Astrocyte (in vitro differentiated cells and primary cell): ENCODE measurements at regions not wholly inside any gene's neighbourhood (a gene's known extent, or its start where the extent isn't known, plus 50 kb on each side); places are given as distances from the start of the nearest gene placed in this dataset.

ENCODE experiments used
- CTCF ChIP-seq: IDR thresholded peaks from 2 replicates; pipeline ENCODE4 v1.5.1; 2011; ENCODE audit warnings: low read depth, mild to moderate bottlenecking, inconsistent platforms, low read length, moderate library complexity; ENCODE audit not compliant: insufficient read depth
- EZH2 ChIP-seq: IDR thresholded peaks from 2 replicates; pipeline ENCODE4 v1.6.1; 2012; ENCODE audit warnings: mild to moderate bottlenecking, low read length, inconsistent platforms; ENCODE audit not compliant: insufficient read depth

DNA sequence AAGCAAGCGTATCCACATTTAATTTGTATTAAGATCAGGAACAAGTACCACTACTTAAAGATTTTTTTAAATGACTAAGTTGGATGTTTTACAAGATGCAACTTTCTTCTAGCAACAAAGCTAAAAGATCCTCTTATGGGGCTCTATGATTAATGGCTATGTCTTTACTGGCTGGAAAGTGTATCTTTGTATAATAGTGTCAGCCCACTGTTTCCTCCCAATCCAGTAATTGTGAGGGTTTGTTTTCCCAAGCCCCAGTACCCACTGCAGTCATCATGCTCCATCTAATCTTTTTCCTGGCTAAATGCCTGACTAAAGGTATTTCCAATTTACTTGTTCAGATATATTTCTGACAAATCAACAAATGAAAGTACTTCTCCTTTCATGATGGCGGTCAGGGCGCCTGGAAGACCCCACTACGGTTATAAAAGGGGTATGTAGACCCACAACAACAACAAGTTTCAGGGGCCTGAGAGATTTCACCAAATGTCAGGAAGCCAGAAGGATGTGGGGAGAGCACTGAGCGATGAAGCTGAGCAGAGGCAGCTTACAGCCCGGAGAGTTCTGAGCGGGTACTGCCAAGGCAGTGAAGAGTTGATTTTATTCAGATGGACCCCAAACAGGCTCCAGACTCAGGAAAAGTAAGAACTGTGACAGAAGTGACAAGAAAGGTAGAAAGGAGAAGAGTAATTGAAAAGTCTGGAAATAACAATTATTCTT is 222.6 kb upstream of the KLF14 start:
- TF ChIP-seq EZH2 (no peak), CTCF (no peak)
